ENCODE measurements at regions not wholly inside any gene's neighbourhood (a gene's known extent, or its start where the extent isn't known, plus 50 kb on each side); places are given as distances from the start of the nearest gene placed in this dataset.

DNA sequence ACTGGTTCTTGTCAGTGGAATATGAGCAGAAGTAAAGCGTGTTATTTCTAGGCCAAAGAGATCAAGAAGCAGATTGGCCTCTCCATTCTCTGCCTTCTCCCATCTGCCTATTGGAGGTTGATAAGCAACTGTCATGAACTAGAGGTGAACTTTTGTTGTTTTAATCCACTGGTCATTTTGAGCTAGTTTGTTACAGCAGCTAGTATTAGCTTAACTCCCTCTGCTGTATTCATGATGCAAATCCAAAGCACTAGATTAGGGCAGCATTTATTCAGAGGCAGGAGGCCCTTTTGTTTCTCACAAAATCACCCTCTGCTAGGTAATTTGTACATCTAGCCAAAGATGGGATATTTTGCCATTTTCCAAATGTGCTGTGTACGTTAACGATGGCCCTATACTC lies 97.3 kb upstream of the DPT start:
- Mint-ChIP-seq H3K4me1 (ENCODE audit: unreplicated experiment) (peaks cover 3% of the 10 kb centered on the region), H3K36me3 (no peaks in the 10 kb centered on the region), H3K27ac (no peak overlapping the region), H3K9me3 (peaks cover 5% of the 10 kb centered on the region), H3K4me3 (no peak overlapping the region), H3K27me3 (no peaks in the 10 kb centered on the region)
- DNase-seq (ENCODE audit: extremely low spot score, unreplicated experiment) = no peak
- no peak for TF ChIP-seq CTCF (conservative IDR thresholded peaks at IDR 0.05)

DNA sequence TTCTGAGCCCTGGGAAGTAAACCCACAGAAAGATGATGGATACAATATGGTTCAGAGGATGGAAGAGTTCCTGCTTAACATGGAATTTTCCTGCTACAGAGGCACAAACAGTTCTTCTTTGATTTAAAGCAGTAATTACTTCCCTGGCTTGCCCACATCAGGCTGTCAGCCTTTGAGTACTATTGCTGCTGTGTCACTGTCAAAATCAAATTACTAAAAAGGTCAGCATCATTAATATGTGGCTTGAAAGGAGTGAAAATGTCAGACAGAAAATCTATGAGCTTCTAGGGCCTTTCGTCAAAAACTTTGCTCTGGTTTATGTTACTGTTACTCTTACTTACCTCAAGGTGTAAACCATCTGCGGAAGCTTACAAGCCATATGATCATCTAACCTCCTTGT lies 98.6 kb upstream of the DPT start:
- no peaks in the 10 kb centered on the region for H3K27me3 Mint-ChIP-seq
- no peak for TF ChIP-seq CTCF (conservative IDR thresholded peaks at IDR 0.05)
- no peaks in the 10 kb centered on the region for H3K36me3 Mint-ChIP-seq
- no peak overlapping the region for H3K4me3 Mint-ChIP-seq
- peaks cover 3% of the 10 kb centered on the region for H3K4me1 Mint-ChIP-seq (ENCODE audit: unreplicated experiment)
- DNase-seq (ENCODE audit: extremely low spot score, unreplicated experiment) = no peak
- peaks cover 5% of the 10 kb centered on the region for H3K9me3 Mint-ChIP-seq
- no peak overlapping the region for H3K27ac Mint-ChIP-seq

- Mint-ChIP-seq H3K9me3 (peaks cover 2% of the 10 kb centered on the region), H3K36me3 (no peaks in the 10 kb centered on the region), H3K27ac (no peak overlapping the region), H3K27me3 (no peaks in the 10 kb centered on the region), H3K4me3 (no peak overlapping the region), H3K4me1 (ENCODE audit: unreplicated experiment) (peaks cover 11% of the 10 kb centered on the region)
- no peak for DNase-seq (ENCODE audit: extremely low spot score, unreplicated experiment)
- no peak for TF ChIP-seq CTCF (conservative IDR thresholded peaks at IDR 0.05)
Measured at GRCh38 chr1:168829876-168830275, 100.9 kb upstream of the DPT start.

- H3K4me3 Mint-ChIP-seq = no peak overlapping the region
- no peaks in the 10 kb centered on the region for H3K36me3 Mint-ChIP-seq
- H3K4me1 Mint-ChIP-seq (ENCODE audit: unreplicated experiment) = peaks cover 14% of the 10 kb centered on the region
- H3K9me3 Mint-ChIP-seq = no peaks in the 10 kb centered on the region
- TF ChIP-seq CTCF (conservative IDR thresholded peaks at IDR 0.05) = no peak
- DNase-seq (ENCODE audit: extremely low spot score, unreplicated experiment) = no peak
- H3K27ac Mint-ChIP-seq = no peak overlapping the region
- no peaks in the 10 kb centered on the region for H3K27me3 Mint-ChIP-seq
Measured at GRCh38 chr1:168830562-168830961, 101.6 kb upstream of the DPT start.

- TF ChIP-seq CTCF (conservative IDR thresholded peaks at IDR 0.05) = no peak
- H3K27me3 Mint-ChIP-seq = no peaks in the 10 kb centered on the region
- no peaks in the 10 kb centered on the region for H3K36me3 Mint-ChIP-seq
- H3K4me1 Mint-ChIP-seq (ENCODE audit: unreplicated experiment) = peaks cover 14% of the 10 kb centered on the region
- no peaks in the 10 kb centered on the region for H3K9me3 Mint-ChIP-seq
- H3K27ac Mint-ChIP-seq = no peak overlapping the region
- DNase-seq (ENCODE audit: extremely low spot score, unreplicated experiment) = no peak
- H3K4me3 Mint-ChIP-seq = no peak overlapping the region
Measured at GRCh38 chr1:168832661-168833060, 103.7 kb upstream of the DPT start.

DNA sequence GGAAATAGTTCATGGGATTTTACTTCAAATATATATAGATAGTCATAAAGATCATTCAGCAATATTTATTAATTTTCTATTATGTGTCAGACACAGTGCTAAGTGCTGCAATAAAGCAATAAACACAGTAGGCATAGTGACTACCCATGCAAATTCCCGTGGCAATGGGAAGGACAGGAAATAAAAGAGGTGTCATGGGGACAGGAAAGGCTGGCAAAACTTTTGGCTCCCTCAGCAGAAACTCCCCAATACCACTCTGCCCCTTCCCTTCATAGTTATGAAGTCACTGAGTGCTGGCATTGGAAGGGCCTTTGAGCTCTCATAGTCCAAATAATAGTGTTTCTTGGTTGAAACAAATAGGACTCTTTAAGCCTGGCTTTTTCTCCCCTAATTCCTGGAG lies 104.4 kb upstream of the DPT start:
- Mint-ChIP-seq H3K4me3 (no peak overlapping the region), H3K4me1 (ENCODE audit: unreplicated experiment) (peaks cover 14% of the 10 kb centered on the region), H3K27ac (no peak overlapping the region), H3K27me3 (no peaks in the 10 kb centered on the region), H3K9me3 (no peaks in the 10 kb centered on the region), H3K36me3 (no peaks in the 10 kb centered on the region)
- no peak for DNase-seq (ENCODE audit: extremely low spot score, unreplicated experiment)
- no peak for TF ChIP-seq CTCF (conservative IDR thresholded peaks at IDR 0.05)
